Stimulated activated CD4-positive, alpha-beta T cell treated with anti-CD3 and anti-CD28 coated beads, Interleukin-1b, Interleukin-23, amount 100 ng/mL, for 4 hours (primary cell): ENCODE measurements at regions not wholly inside any gene's neighbourhood (a gene's known extent, or its start where the extent isn't known, plus 50 kb on each side); places are given as distances from the start of the nearest gene placed in this dataset.
"Not testable (repeated sequence)": the region's sequence is repeated elsewhere in the genome, so short reads cannot be mapped to it uniquely, and the experiment has no call there.

Experiments used
- DNase-seq, 2 donors: peaks; one replicate each; pipeline ENCODE4 v3.0.0-alpha.2; 2020; ENCODE audit warnings: low read depth in 2 of 2

DNA sequence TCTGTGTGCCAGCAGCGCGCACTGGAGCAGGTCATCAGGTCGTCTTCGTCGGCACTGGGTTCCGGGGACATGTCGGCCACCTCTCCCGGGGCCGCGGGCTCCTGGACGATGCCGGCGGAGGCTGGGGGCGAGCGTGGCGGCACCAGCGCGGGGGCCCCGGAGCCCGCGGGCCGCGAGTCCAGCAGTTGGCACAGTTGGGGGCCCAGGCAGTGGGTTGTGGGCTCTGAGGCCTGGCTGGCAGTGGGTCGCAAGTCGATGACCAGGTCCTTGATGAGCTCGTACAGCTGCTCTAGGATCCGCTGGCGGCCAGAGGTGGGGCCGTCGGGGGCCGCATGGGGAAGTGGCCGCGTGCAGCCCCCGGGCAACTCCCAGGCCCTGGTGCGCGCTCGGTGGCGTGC lies 300.5 kb downstream of the CCDC74A start:
- DNase-seq, result no peak

DNA sequence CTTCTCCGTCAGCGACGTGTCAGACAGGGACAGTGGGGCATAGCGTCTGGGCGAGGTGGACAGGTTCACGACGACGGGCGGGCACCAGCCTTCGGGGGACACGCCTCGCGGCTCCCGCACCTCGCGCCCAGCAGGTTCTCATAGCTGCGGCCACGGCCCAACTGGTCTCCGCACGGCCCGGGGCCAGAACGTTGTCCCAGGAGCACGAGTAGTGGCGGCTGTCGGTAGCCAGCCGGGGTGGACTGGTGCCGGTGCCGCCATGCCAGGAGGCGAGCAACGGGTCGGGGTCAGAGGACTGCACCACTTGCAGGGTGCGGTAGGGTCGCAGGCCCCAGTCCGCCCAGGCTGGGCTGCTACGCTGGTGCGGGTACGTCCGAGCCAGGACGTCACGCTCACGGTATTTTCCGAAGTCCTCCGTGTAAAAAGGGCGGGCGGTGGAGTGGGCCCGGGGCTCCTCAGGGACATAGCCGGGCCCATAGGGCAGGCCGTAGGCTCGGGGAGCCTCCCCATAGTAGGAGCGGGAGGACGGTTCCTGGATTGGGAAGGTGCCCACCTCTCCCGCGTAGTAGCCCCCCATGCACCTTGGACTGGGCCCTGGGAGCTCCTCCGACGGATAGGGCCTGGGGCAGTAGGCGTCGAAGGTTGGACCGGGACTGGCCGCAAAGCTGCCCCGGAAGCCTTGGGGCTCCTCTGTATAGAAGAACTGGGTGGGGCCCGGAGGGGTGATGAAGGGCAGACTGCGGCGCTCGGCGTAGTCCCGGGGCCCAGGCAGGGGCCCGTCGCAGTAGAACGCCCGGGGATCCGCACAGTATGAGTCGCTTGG lies 301.2 kb downstream of the CCDC74A start:
- DNase-seq, result not testable (repeated sequence)

DNA sequence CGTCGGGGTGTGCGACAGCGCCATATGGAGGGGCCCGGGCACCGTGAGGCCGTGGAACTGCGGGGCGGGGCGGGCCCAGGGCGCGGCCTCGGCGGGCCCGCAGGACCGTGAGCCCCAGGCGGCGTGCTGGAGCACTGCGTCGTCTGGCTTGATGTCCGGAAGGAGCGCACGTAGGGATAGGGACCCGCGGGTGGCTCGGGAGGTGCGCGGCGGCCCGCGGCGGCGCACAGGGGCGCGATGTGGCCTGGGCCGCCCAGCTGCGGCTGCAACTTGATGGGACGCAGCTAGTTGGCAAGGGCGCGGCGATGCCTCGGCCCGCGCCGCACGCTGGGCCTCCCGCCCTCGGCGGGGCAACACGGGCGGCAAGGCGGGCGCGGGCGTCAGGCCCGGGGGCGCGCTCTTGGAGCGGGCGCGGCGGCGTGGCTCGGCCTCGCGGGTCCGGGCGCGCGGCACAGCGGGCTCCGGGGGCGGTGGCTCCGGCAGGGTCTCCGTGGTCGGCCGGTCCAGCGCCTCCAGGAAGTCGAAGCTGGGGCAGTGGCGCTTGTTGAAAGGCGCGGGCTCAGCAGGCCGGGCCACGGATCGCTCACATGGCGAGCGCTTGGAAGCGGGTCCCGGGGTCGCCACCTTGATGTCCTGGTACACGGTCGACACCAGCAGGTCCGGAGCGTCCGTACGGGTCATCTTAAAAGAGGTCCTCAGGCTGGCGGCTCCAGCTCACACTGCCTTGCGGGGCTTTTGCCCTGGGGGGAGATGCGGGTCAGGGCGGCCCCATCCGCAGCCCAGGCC lies 302.0 kb downstream of the CCDC74A start:
- DNase-seq, result not testable (repeated sequence)

DNA sequence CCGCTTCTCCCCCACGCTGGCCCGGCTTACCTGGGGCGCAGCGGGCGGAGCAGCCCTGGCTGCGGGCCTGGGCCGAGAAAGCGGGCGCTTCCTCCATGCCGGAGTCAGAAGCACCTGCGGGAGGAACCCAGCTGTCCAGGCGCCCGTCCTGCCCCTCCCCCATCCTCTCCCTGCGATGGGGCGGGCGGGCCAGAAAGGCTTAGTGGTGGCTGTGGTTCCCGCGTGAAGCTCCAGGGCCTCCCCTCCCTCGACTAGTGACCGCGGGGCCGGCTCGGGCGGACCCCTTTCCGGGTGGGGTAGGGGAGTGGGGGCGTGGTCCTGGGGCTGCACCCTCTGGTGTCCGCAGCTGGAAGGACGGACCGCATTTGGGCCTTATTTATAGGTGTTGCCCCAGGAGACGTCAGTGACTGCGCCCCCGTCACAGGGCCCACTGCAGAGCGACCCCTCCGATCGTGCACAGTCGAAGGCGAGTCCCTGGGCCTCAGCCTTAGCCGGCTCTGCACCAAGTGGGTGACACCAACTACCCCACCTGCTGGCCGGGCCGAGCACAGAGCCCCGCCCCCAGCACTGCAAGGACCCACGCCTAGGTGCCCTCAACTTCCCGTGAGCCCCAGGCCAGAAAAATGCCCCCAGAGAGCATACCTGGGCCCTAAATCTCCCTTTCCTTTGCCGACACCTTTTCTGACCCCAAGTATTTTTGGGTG lies 302.7 kb downstream of the CCDC74A start:
- not testable (repeated sequence) for DNase-seq

DNA sequence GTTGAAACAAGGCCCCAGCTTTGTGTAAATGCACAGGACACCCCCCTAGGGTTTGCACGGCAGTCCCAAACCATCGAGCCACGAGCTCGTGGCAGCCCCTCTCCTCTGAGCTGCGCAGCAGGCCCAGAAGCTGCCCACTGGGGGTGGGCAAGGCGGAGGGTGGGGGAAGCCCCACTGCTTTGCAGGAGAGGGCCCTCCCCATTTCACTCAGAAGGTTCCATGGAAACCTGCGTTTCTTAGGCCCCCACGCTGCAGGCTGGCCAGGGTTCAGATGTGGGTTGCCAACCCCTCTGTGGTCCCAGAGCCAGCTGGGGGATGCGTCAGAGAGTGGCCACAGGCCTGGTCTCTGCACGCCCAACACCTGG lies 303.2 kb downstream of the CCDC74A start:
- DNase-seq, result not testable (repeated sequence)

DNA sequence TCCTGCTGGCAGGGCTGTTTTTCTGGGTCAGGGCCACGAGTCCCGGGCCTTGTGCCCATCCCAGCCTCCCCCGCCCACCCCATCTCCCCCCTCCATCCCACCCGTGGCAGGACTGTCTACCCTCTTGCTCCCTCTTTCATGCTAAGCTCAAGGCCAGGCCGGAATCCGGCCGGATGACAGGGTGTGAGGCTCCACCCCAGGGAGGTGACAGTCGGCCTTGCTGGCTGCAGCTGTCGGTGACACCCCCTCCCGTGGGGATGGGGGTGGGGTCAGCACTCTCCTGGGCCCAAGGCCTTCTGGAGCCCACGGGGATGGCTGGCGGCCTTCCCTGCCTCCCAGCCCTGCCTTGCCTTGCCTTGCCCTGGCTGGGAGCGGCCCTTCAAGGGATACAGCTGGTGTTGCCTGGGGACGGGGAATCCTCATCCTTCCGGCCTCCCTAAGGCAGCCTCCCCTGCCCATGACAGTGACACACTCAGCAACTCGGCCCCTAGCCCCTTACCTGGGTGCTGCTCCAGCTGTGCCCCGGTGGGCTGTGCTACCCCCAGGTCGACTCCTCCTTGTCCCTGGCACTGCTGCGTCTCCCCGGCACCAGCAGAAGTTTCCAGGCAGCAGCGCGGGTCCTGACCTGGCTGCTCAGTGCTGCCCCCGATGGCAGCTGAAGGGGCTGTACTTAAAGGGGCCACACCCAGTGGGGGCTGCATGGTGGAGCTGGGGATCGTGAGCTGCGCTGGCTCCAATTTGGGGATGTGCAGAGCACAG lies 303.9 kb downstream of the CCDC74A start:
- DNase-seq, result not testable (repeated sequence)

DNA sequence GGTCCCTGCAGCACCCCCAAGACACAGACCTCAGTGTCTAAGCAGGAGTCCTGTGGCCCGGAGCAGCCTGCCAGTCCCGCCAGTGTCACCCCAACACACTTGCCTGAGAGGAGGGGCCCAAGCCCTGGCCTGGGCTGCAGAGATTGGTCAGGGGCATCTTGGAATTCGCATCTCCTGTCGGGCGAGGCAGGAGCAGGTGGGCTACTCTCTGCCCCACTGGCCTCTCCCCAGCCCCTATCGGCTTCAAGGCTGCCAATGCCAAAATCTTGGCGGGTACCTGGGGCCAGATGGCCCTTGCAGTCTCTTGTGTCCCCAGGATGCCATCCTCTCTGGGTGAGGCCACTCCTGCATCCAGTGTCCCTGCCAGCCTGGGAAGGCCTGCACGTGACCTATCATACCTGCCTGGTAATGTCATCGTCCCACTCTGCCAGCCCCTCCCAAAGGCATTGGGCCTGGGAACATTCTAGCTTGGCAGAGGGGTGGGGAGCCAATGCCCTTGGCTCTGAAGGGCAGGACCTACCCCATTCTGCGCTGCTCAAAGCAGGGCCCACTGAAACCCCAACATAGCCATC lies 304.6 kb downstream of the CCDC74A start:
- not testable (repeated sequence) for DNase-seq

DNA sequence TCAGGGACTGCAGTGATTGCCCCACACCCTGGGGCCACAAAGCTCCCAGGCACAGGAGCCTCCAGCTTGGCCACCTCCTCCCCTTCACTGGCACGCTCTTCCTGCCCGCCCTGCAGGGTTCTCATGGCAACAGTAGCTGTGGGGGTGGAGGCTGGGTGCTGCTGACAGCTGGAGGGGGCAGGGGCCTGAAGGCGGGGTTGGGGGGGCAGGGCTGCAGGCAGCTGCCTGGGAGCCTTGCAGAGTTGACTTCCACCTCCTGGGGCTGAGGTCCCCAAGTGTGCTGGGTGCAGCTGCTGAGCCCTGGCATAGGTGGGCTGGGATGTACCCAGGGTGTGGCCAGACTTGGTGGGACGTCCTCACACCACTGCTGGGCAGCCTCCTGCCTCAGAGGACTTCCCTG lies 305.2 kb downstream of the CCDC74A start:
- not testable (repeated sequence) for DNase-seq

DNA sequence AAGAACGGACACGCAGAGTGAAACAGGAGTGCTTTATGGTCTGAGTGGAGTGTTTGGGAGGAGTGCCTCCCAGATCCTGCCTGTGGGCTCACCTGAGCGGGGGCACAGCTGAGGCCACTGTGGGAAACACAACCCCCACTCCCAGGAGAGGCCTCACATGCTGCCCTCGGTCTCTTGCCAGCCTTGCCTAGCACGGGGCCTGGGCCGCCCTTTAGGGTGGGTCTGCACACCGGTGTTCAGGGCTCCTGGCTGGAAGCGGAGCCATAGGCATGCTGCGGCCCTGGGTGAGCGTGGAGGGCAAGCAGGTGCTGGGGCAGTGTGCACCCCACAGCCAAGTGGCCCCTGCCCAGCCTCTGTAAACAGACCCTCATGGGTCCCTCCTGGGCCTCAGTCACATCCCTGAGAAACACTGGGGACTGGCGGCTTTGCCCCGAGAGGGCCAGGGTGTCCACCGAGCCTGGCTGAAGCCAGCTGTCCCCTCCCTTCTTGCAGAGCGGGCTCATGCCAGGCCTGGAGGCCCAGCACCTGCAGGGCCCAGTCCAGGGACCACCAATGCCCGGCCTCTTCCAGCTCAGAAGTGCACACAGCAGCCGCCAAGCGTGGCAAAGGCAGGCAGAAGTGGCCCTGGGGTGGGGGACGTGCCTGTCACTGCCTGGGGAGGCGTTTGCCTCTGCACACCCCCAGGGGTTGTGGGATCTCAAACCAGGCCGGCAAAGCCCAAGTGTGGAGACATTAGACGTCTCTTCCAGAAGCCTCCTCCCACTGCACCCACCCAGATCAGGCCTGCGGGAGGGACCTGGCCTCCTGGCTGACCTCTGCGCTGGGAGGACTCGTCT lies 305.9 kb downstream of the CCDC74A start:
- DNase-seq, result not testable (repeated sequence)

DNA sequence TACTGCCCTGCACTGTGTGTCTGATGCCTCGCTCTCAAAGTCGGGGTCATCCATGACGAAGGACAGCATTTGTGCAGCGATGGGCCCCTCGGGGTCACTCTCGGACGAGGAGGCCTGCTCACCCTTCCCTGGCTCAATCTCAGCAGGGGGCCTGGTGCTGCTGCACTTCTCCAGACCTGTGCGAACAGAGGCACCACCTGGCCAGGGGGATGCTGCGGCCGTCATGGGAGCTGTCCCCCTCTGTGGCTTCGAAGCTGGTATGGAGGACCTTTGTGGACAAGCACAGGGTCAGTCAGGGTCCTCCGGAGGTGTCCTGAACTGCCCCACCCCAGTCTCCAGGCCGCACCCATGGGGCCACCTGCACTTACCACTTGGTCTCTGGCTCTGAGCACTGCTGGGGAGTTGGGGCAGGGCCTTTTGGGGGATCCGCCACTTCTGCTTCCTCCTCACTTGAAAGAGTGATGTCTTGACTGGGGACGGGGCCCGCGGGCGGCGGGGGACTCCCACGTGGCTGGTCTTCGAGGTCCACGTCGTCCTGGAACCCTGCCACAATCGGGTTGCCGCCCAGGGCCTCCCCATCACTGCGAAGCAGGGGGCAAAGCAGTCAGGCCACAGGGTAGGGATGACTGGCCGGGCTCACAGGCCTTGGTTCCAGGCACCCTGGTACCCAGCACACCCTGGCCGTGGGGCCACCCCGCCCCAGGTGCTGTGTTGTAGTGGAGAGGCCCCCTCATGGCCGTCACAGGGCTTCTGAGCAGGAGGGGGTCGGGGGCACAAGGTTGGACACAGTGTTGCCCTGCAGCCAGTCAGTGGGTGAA lies 306.7 kb downstream of the CCDC74A start:
- DNase-seq, result not testable (repeated sequence)

DNA sequence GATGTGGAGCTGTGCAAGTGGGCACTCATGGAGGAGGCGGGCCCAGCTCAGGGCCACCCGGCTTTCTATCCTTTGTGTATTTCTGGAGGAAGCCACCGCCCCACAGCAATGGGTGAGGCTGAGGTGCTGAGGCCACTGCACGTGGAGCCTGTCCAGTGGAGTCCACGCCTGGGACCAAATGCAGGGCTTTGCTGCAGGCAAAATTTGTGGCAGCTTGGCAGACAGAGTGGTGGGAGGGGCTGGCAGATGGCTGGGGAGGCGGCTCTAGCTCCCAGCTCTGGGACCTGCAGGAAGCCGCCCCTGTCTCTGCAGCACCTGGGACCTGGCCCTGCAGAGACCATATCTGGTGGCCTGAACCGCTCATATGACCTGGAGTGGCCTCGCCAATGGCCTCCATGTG lies 307.3 kb downstream of the CCDC74A start:
- DNase-seq, result not testable (repeated sequence)

DNA sequence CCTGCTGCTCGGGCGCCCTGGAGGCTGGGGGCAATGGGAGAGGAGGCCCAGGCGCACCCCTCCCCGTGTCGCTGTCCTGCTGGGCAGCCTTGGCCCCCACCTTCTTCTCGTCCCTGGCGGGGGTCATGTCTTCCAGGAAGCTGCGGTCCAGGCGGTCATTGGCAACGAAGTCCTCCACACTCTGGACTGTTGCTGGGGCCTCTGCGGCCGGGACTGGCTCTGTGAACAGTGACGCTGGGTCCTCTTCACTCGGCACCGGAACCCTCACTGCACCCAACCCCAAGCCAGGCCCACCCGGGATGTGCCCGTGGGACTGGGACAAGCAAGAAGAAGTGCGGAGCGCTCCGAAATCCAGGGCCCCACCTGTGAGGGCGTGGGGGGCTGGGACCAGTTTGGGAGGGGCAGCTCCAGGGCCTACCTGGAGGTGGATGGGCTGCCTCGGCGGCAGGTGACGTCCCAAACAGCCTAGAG lies 308.0 kb downstream of the CCDC74A start:
- no peak for DNase-seq

DNA sequence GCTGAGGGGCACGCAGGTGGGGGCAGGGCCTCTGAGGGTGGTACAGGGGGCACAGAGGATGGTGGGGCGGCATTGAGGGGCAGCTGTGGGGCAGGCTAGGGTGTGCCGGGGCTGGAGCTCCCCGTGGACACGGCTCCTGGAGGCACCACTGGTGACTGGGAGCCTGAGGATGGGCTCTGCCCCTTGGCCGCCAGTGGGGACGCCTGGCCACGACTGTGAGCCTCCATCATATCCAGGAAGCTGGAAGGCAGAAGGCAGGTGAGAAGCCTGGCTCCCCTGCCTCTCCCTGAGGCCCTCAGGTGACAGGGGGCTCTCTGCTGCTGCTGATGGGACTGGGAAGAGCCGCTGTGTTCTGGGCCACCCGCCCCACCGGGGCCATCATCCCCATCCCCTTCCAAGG lies 308.4 kb downstream of the CCDC74A start:
- DNase-seq, result not testable (repeated sequence)

DNA sequence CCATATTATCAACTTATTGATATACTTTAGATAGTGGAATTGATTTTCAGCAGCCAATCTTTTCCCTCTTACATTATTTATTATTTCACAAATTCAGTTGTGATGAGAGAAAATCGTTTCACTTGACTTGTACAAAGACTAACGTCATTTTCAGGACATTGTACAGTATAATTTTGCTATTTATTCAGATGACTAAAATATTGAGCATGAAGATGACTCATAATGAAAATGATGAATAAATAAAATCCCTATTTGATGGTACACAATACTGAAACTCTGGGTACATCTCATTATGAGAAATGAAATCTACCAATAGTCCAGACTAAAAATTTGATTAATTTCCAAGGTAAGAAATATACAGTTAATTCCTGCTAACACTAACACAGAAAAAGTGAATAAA lies 316.4 kb downstream of the CCDC74A start:
- not testable (repeated sequence) for DNase-seq

DNA sequence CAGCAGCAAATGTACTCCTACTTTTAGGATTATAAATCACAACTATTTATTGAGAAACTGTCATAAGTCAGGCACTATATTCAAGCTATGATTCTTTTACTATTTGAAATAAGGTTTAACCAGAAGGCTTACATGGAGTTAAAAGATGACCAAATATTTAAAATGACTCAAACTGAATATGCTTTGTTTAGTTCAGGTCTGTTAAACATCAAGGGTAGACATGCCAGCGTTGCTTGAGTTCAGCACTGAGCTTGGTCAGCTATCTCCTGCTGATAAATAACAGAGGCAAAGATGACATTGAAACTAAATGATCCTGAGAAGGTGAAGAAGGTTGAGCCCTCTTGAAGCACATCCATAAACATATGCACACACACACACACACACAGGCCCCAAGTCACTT lies 305.6 kb downstream of the ANKRD30BL start:
- not testable (repeated sequence) for DNase-seq

DNA sequence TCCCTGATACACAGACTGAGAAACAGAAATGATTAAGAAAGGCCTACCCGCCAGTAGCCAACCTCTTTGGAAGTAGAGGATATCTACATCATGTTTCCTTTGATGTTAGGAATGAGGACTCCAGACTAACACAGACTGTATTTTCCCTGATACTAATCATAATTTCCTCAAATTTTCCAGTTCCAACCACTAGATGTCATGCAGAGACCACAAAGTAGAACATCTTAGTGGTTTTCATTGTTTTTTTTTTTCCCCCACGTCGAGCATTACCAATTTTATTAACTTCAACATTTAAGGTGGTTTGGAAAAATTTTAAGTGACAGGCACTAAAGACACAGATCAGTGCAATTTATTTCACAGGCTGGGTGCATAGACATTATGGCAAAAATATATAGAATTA lies 303.6 kb downstream of the ANKRD30BL start:
- DNase-seq, result not testable (repeated sequence)
